SH-SY5Y (cell line): ENCODE measurements at regions not wholly inside any gene's neighbourhood (a gene's known extent, or its start where the extent isn't known, plus 50 kb on each side); places are given as distances from the start of the nearest gene placed in this dataset.

Experiments
- GATA2 ChIP-seq: IDR thresholded peaks from 2 replicates; pipeline ENCODE4 v1.6.1; 2011; ENCODE audit warnings: mild to moderate bottlenecking, low read depth, low read length
- GATA3 ChIP-seq: IDR thresholded peaks from 2 replicates; pipeline ENCODE4 v1.6.1; 2011; ENCODE audit warnings: low read depth, mild to moderate bottlenecking, low read length, moderate library complexity

DNA sequence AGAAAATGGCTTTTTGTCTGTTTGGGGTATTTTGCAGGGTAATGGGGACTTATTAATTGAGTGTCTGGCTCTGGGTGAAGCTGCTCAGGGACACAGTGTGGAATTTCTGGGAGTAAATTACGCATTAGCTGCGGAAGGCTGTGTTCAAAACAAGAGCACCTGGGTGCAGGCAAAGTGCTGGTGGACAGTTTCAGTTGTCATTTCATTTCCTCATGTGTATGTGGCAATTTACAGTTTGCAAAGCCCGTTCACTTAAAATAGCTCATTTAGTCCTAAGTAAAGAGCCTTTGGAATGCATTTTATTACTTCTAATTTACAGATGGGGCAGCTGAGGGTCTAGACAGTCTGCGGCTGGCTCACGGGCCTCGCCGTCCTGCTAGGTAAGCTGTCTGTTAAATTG lies 546.8 kb downstream of the BCL11B start:
- TF ChIP-seq GATA2 (no peak), GATA3 (no peak)
